Mucosa of descending colon (tissue), 3 donors: ENCODE measurements at regions not wholly inside any gene's neighbourhood (a gene's known extent, or its start where the extent isn't known, plus 50 kb on each side); places are given as distances from the start of the nearest gene placed in this dataset.

Experiments used
- ATAC-seq: fragments of 200-7000 bp; cut with Tn5 transposase; one replicate; pipeline ENCODE4 v1.9.1; 2020; ENCODE audit warnings: mild to moderate bottlenecking, moderate library complexity
- DNase-seq, 3 donors: peaks; one replicate each; pipeline ENCODE4 v3.0.0-alpha.2; 2020
- H3K36me3 ChIP-seq: fragments of 200-600 bp; one replicate; pipeline ENCODE4 v1.8.0; 2021; ENCODE audit warnings: low read depth, mild to moderate bottlenecking
- H3K4me1 ChIP-seq: fragments of 200-600 bp; one replicate; pipeline ENCODE4 v1.8.0; 2021; ENCODE audit warnings: low read depth, mild to moderate bottlenecking
- H3K4me3 ChIP-seq: fragments of 200-600 bp; one replicate; pipeline ENCODE4 v1.8.0; 2021; ENCODE audit warnings: mild to moderate bottlenecking
- H3K9me3 ChIP-seq: fragments of 200-600 bp; one replicate; pipeline ENCODE4 v1.8.0; 2021; ENCODE audit warnings: mild to moderate bottlenecking
- intact Hi-C, 2 donors: fragments of 100-400 bp; cut with DNase I in 1 of 2; cut with micrococcal nuclease in 1 of 2; formaldehyde crosslinking; loops; one replicate each; pipeline versions ENCODE4 v1.11.0 to v1.11.1; 2022; cut with DNase I, micrococcal nuclease
- TF ChIP-seq, protein P1 (sequence below): fragments of 200-600 bp; IDR thresholded peaks from one replicate; pipeline ENCODE4 v1.8.0; 2022; ENCODE audit warnings: antibody characterized with exemption, mild to moderate bottlenecking
- donor health status: DM: no; HTN: no; CAD: no; lungs with moderate emphysema.
- donor health status: DM: no; HTN: no; CAD: no.
- donor health status: DM: no; HTN: yes; CAD: no.

GRCh38 chr7:67518580-67518979 is 521.9 kb downstream of the TYW1 start:
- Histone ChIP-seq H3K4me3 (no peak overlapping the region), H3K4me1 (no peaks in the 10 kb centered on the region), H3K36me3 (no peaks in the 10 kb centered on the region), H3K9me3 (no peaks in the 10 kb centered on the region)
- ATAC-seq: no peak
- TF ChIP-seq, protein P1, sequence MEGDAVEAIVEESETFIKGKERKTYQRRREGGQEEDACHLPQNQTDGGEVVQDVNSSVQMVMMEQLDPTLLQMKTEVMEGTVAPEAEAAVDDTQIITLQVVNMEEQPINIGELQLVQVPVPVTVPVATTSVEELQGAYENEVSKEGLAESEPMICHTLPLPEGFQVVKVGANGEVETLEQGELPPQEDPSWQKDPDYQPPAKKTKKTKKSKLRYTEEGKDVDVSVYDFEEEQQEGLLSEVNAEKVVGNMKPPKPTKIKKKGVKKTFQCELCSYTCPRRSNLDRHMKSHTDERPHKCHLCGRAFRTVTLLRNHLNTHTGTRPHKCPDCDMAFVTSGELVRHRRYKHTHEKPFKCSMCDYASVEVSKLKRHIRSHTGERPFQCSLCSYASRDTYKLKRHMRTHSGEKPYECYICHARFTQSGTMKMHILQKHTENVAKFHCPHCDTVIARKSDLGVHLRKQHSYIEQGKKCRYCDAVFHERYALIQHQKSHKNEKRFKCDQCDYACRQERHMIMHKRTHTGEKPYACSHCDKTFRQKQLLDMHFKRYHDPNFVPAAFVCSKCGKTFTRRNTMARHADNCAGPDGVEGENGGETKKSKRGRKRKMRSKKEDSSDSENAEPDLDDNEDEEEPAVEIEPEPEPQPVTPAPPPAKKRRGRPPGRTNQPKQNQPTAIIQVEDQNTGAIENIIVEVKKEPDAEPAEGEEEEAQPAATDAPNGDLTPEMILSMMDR: no peak
- intact Hi-C loops: no loop called here
- no peak for DNase-seq

- intact Hi-C loops: no loop called here
- no peak for ATAC-seq
- Histone ChIP-seq H3K36me3 (no peaks in the 10 kb centered on the region), H3K4me3 (no peak overlapping the region), H3K4me1 (no peaks in the 10 kb centered on the region), H3K9me3 (no peaks in the 10 kb centered on the region)
- TF ChIP-seq, protein P1: no peak
- no peak for DNase-seq
Observed at GRCh38 chr7:67519171-67519570, 522.5 kb downstream of the TYW1 start.

DNA sequence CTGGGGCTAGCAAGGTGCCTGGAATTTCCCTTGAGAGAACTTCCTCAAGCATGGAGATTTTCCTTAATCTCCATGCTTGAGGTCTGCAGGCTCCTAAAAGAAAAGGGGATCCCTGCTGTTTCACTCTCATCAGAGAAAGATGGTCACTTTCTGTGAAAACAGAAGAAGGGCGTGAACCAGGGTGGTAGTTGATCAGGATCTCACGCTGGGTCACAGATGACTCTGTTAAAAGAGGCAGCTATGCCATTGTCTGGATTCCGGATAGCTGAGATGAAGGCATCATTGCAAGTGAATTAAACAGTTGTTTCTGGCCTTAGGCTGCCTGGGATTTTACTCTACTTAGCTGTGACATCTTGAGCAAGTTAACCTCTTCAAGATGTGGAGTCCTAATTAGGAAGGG is 525.9 kb downstream of the TYW1 start:
- ATAC-seq (no peak), DNase-seq (no peak)
- intact Hi-C loops: no loop called here
- H3K4me1 ChIP-seq: no peaks in the 10 kb centered on the region
- H3K9me3 ChIP-seq: no peaks in the 10 kb centered on the region
- H3K36me3 ChIP-seq: no peaks in the 10 kb centered on the region
- TF ChIP-seq, protein P1: no peak
- H3K4me3 ChIP-seq: no peak overlapping the region

- ATAC-seq (no peak), DNase-seq (no peak)
- TF ChIP-seq, protein P1: no peak
- no peaks in the 10 kb centered on the region for H3K4me1 ChIP-seq
- no peaks in the 10 kb centered on the region for H3K9me3 ChIP-seq
- no peak overlapping the region for H3K4me3 ChIP-seq
- H3K36me3 ChIP-seq: no peaks in the 10 kb centered on the region
- intact Hi-C loops: no loop called here
Observed at GRCh38 chr7:67523713-67524112, 527.1 kb downstream of the TYW1 start.

- DNase-seq: no peak
- ATAC-seq: no peak
- no peaks in the 10 kb centered on the region for H3K36me3 ChIP-seq
- TF ChIP-seq, protein P1: no peak
- H3K9me3 ChIP-seq: peaks cover 3% of the 10 kb centered on the region
- H3K4me3 ChIP-seq: no peak overlapping the region
- intact Hi-C loops: no loop called here
- no peaks in the 10 kb centered on the region for H3K4me1 ChIP-seq
Observed at GRCh38 chr7:67525588-67525987, 529.0 kb downstream of the TYW1 start.
